ENCODE measurements at regions not wholly inside any gene's neighbourhood (a gene's known extent, or its start where the extent isn't known, plus 50 kb on each side); places are given as distances from the start of the nearest gene placed in this dataset.

DNA sequence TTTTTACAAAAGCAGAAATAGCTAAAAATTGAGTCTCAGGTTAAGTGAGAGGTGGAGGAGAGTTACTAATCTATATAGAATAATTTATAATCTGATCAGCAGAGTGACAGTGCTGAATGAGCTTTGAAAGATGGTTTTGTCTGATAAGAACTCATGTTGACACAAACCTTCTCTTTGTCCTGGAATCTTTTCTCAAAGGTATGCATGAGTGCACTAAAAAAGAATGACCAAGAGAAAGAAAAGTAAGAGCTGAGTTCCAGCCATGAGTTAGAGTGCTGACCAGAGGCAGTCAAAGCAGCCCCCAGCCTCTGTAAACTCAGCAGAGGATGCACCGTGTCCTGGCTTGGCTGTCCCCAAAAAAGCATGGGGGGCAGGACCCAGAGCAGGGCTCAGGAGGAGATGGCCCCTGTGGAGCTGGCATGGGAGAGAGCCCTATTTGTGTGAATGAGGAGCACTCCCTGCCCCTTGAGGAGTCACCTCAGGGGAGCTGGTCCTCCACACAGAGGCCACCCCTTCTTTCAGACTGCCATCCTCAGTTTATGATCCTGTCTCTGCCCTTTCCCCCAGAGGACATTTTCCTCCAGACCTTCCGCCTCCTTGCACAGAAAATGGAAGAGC, 129.8 kb downstream of the SEC23A start:
- no peak overlapping the region for H3K4me3 Mint-ChIP-seq
- H3K4me1 Mint-ChIP-seq: no peaks in the 10 kb centered on the region
- no peak for ATAC-seq (ENCODE audit: low read depth)
- TF ChIP-seq, protein P1, sequence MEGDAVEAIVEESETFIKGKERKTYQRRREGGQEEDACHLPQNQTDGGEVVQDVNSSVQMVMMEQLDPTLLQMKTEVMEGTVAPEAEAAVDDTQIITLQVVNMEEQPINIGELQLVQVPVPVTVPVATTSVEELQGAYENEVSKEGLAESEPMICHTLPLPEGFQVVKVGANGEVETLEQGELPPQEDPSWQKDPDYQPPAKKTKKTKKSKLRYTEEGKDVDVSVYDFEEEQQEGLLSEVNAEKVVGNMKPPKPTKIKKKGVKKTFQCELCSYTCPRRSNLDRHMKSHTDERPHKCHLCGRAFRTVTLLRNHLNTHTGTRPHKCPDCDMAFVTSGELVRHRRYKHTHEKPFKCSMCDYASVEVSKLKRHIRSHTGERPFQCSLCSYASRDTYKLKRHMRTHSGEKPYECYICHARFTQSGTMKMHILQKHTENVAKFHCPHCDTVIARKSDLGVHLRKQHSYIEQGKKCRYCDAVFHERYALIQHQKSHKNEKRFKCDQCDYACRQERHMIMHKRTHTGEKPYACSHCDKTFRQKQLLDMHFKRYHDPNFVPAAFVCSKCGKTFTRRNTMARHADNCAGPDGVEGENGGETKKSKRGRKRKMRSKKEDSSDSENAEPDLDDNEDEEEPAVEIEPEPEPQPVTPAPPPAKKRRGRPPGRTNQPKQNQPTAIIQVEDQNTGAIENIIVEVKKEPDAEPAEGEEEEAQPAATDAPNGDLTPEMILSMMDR (IDR thresholded peaks at IDR 0.05): no peak
- no peaks in the 10 kb centered on the region for H3K36me3 Mint-ChIP-seq (ENCODE audit: low read depth)
- H3K27me3 Mint-ChIP-seq: no peaks in the 10 kb centered on the region
- H3K9me3 Mint-ChIP-seq: peaks cover 11% of the 10 kb centered on the region
- intact Hi-C loops (cut with micrococcal nuclease): no loop called here
- CTCF ChIA-PET: no interaction called here
- no peak overlapping the region for H3K27ac Mint-ChIP-seq
- POLR2A ChIA-PET: no interaction called here
- no peak for DNase-seq

GRCh38 chr14:38972511-38972910, 130.5 kb downstream of the SEC23A start:
- TF ChIP-seq, protein P1 (IDR thresholded peaks at IDR 0.05): no peak
- intact Hi-C loops (cut with micrococcal nuclease): no loop called here
- Mint-ChIP-seq H3K27ac (no peak overlapping the region), H3K36me3 (ENCODE audit: low read depth) (no peaks in the 10 kb centered on the region), H3K4me3 (no peak overlapping the region), H3K9me3 (peaks cover 9% of the 10 kb centered on the region), H3K4me1 (no peaks in the 10 kb centered on the region), H3K27me3 (no peaks in the 10 kb centered on the region)
- CTCF ChIA-PET: no interaction called here
- POLR2A ChIA-PET: no interaction called here
- DNase-seq: no peak
- no peak for ATAC-seq (ENCODE audit: low read depth)

DNA sequence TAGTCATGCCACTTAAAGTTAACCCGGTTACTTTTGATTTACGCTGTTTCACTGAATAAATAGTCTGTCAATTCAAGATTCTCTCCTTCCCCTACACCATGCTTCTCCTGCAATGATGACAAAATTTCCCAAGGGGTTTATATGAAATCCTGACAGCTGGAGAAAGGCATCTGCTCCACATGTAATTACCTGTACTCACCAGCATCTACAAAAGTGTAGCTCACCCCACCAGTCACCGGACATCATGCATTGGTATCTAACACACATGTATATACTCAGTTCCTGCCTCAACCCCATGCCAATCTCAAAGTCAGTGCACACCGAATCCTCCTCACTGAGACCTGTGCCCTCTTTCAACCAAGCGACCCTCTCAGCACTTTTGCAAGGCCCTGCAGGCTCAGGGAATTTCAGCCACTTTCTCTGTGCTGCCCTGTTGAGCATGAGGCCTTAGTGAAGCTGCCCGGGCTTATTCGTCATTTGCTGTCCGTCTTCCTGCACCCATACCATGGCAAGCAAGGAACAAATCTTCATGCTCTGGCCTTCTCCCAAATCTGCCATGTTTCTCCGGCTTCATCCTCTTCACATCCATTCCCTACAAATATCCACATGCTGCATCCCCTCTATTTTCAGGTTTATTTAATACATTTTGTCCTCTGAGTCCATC, 131.6 kb downstream of the SEC23A start:
- no peak for DNase-seq
- H3K4me1 Mint-ChIP-seq: no peaks in the 10 kb centered on the region
- H3K36me3 Mint-ChIP-seq (ENCODE audit: low read depth): no peaks in the 10 kb centered on the region
- H3K27me3 Mint-ChIP-seq: no peaks in the 10 kb centered on the region
- ChIA-PET POLR2A (no interaction called here), CTCF (no interaction called here)
- H3K27ac Mint-ChIP-seq: no peak overlapping the region
- ATAC-seq (ENCODE audit: low read depth): no peak
- intact Hi-C loops (cut with micrococcal nuclease): no loop called here
- TF ChIP-seq, protein P1 (IDR thresholded peaks at IDR 0.05): no peak
- H3K4me3 Mint-ChIP-seq: no peak overlapping the region
- peaks cover 9% of the 10 kb centered on the region for H3K9me3 Mint-ChIP-seq

GRCh38 chr14:38964630-38965029, 138.4 kb downstream of the SEC23A start:
- no peak for ATAC-seq (ENCODE audit: low read depth)
- CTCF ChIA-PET: no interaction called here
- DNase-seq: no peak
- H3K27me3 Mint-ChIP-seq: peaks cover 2% of the 10 kb centered on the region
- TF ChIP-seq, protein P1 (IDR thresholded peaks at IDR 0.05): no peak
- intact Hi-C loops (cut with micrococcal nuclease): no loop called here
- no peak overlapping the region for H3K4me3 Mint-ChIP-seq
- POLR2A ChIA-PET: no interaction called here
- H3K9me3 Mint-ChIP-seq: no peaks in the 10 kb centered on the region
- no peaks in the 10 kb centered on the region for H3K4me1 Mint-ChIP-seq
- no peak overlapping the region for H3K27ac Mint-ChIP-seq
- H3K36me3 Mint-ChIP-seq (ENCODE audit: low read depth): no peaks in the 10 kb centered on the region

- Mint-ChIP-seq H3K9me3 (no peaks in the 10 kb centered on the region), H3K4me3 (no peak overlapping the region), H3K4me1 (no peaks in the 10 kb centered on the region), H3K27ac (no peak overlapping the region), H3K36me3 (ENCODE audit: low read depth) (no peaks in the 10 kb centered on the region), H3K27me3 (peaks cover 2% of the 10 kb centered on the region)
- ChIA-PET CTCF (no interaction called here), POLR2A (no interaction called here)
- TF ChIP-seq, protein P1 (IDR thresholded peaks at IDR 0.05): no peak
- DNase-seq: no peak
- intact Hi-C loops (cut with micrococcal nuclease): no loop called here
- ATAC-seq (ENCODE audit: low read depth): no peak
These were observed 142.0 kb downstream of the SEC23A start for GRCh38 chr14:38960946-38961531.

Measured in activated B cell treated with CpG ODN at 0.5 μM for 24 hours (primary cell).